Renal pelvis (tissue), 1 donor: ENCODE measurements at regions not wholly inside any gene's neighbourhood (a gene's known extent, or its start where the extent isn't known, plus 50 kb on each side); places are given as distances from the start of the nearest gene placed in this dataset.

Experiments
- DNase-seq: peaks from one replicate; pipeline ENCODE4 v3.0.0-alpha.2; 2013

DNA sequence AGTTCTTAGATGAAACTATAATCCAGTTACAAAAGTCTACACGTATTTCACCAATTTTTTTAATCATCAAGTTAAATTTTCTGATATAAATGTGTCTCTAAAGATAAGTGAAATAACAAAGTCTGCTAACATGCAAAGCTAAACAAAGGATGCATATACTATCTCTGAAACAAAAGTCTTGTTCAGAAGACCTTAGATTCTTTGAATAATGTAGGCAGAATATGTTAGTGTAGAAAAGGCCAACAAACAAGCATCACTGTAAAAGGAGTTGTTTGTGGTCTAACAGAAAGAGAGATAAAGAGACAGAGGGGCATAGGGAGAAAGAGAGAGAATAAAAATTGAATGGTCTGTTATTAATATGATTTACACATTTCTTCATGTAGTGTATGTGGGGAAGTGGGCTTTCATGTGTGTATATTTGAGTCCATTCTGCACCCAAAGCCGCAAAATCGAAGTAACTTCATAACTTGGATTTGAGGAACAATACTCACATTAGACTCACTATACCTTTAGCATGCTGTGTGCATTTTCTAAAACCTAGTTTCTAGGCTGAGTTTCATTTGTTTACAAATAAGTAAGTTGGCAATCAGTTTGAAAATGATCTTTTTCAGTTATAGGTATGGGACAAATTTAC, 734.8 kb upstream of the REG3G start:
- no peak for DNase-seq

DNA sequence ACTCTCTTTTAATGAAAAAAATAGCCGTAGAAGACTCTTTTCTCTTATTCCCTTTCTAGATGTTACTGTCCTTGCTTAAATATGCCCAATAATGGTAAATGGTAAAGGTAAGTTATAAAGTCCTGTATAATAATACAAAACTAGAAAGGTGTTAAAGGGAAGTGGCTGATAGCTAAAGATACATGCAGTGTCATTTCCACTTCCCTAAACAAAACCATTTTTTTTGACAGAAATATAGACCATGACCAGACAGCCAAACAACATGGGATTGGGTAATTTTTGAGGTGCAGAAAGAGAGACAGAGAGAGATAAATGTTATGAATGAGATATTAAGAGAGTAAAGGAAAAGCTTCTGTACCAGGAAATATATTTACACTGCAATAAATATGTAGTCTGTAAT, 731.7 kb upstream of the REG3G start:
- no peak for DNase-seq

DNA sequence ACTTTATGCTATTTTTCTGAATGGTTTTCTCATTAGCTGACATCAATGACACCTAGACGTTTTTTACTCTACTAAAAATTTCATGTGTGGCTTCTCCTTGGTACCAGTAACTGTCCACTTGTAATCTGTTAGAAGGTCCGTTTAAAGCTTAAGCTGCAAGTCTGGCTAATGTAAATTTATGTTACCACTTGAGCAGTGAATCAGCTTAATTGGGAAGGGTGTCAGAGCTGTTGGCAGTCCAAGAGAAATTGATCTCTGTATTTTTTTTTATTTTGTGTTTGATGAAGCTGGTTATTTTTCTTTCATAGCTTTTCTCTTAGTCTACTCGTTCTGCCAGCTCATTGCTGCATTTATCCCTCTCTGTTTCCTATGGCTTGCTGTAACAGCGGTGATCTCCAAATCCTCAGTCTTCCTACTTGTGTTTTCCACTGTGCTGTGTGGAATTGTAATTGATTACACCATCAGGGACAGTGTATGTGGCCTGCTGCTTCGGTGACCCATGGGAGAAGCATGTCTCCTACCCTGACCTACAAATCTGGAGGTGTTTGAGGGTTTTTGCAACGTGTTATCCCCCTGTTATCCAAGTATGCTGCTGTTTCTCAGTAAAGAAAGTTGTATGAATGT, 724.2 kb upstream of the REG3G start:
- DNase-seq: no peak

DNA sequence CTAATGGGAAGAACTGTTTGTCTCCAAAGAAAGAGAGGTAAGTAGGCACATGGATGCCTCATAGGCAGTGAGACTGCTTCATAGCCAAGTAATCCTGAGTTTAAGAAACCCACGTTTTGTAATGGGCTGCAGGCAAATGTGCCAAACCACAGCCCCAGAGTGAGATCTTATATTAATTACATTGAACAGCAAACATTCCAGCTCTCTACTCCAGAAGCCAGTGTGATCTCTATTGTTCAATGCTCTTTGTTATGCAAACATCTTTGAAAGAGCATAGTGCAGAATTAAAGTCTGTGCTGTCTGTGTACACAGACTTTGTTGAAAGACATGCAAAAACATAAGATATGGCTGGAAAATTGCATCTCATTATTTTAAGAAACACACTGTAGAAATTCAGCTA, 720.8 kb upstream of the REG3G start:
- DNase-seq: no peak

DNA sequence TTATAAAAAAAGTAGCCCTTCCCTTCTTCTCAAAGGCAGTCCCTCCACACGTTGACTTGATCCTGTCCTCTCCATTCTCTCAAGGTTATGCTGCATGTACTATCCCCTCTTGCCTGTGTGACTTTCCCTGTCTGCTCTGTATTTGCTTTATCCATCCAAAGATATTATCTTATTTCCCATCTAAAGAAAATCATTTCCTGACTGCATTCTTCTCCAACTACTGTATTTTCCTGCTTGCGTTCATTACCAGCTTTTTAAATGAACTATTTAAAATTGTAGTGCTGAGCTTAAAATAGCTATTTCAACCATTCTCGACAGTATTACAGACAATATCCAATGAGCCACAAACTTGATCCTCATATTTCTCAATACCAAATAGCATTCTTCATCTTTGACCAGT, 716.0 kb upstream of the REG3G start:
- DNase-seq: no peak

DNA sequence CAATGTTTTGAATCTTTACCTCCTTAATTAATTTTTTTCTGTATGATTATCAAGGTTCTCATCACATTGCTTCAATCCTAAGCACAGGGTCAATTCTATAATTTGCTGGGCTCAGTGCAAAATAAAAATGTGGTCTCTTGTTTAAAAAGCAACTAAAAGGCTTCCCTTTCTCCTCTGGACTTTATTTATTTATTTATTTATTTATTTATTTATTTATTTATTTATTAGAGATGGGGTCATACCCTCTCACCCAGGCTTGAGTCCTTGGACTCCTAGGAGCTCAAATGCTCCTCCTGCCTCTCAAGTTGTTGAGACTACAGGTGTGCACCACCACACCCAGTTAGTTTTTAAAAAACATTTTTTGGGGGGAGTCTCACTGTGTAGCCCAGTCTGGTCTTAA, 710.1 kb upstream of the REG3G start:
- no peak for DNase-seq

DNA sequence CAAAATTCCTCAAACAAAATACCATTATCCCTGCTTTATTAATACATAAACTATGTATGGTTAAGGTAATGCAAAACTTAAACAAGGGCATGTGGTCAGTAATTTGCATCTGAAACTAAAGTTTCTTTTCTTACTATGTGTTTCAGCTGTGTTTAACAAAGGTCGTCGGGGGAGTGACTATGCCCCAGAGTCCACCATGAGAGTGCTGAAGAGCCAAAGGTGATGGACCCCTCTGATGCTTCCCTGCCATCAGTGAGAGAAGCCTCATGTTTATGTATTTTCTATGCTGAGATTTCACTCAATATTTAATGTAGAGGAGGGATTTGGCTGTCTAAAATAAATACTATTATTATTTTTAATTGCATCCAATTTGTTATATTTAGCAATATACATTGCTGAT, 707.2 kb upstream of the REG3G start:
- DNase-seq: no peak

DNA sequence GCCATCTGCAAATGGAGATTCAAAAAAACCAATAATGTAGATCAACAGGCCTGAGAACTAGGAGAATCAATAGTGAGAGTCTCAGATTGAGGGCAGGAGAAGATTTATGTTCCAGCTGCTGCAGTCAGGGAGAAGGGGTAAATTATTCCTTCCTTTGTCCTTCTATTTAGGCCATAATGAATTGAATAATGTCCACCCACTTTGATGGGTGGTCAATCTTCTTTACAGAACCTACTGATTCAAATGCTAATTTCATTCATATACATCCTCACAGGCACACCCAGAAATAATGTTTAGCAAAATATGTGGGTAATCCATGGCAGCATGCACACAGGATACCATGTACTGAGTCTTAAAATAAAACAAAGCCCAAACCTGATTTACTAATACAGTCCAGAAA, 695.3 kb upstream of the REG3G start:
- DNase-seq: no peak

DNA sequence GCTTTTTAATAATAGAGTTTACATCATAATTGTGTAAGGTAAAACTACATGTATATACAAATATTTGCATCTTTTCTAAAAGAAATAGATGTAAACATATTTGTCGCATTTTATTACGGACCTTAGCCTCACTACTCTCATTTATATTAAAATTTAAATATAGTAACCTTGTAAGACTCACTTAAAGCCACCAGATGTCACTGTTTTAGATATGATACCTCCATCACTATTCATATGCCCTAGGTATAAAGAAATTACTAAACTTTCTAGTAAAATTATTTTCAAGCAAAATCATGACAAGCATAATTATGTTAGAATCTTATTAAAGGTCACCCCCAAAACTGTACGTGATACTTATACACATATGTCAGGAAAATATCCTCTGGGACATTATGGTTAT, 674.3 kb upstream of the REG3G start:
- no peak for DNase-seq

DNA sequence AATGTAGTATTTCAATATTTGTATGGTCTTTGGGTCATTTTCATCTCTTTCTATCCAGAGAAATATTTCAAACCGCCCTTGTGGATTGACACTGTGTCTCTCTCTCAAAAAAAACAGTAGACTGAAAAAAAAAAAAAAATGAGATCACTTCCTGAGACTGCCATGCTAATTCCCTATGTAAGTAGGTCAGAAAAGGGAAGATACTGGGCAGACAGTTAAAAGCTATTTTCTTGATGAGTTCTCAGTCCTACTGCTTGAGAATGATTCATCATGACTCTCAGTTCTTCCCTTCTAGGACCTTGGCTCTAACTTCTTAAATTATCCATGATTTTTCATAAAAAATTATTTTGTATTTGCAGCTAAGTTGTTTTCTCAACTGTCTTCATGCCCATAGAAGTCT, 672.3 kb upstream of the REG3G start:
- DNase-seq: no peak

DNA sequence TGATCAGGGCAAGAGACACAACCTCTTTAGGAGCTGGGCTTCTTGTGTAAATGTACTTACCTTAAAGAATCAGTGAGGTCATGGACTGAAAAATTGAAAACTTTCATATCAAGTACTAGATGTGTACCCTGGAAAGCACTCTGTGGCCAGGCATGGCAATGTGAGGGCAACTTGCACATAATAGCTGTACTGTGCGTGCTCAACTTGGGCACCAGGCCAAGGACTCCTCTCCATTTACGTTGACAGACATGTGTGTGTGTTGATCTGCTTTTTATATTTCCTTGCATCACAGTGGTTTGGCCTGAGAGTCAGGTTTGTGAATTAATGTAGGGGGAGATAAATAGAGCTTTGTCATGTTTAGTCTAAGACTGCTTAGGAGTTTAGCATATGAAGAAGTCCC, 669.5 kb upstream of the REG3G start:
- no peak for DNase-seq

DNA sequence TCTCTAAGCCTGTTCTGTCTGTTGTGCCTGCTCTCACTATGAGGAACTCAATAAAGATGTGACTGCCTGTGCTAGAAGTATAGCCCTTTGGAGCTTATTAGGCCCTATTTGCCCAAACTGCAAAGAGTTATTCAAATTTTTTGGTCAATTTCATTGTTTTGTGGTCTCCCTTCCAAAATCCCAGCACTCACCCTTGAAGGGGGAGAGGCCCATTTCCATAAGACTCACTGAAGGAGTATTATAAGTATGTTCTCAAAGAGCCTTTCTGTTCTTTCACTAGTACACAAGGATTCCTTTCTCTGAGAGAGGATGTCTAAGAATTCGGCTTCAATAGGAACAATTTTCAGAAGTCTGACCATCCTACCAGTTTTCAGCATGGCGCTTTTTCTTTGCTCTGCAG, 641.9 kb upstream of the REG3G start:
- DNase-seq: no peak

DNA sequence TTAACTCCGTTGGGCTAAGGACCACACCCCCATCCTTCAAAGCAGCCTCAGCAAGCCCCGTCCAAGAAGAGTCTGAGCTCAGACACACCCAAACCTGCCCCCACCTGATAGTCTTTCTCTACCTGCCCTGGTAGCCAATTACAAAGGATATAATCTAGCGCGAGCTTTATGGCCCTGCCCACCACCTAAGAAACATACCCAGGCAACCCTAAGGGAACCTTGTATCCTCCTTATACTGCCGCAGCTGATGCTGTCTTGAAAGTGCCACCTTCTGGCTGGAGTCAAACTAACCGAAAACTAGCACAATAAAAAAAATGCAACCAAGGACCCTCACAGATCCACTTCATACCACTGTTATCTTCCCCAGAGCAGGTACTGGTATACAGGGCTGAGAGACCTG, 628.3 kb upstream of the REG3G start:
- DNase-seq: no peak

DNA sequence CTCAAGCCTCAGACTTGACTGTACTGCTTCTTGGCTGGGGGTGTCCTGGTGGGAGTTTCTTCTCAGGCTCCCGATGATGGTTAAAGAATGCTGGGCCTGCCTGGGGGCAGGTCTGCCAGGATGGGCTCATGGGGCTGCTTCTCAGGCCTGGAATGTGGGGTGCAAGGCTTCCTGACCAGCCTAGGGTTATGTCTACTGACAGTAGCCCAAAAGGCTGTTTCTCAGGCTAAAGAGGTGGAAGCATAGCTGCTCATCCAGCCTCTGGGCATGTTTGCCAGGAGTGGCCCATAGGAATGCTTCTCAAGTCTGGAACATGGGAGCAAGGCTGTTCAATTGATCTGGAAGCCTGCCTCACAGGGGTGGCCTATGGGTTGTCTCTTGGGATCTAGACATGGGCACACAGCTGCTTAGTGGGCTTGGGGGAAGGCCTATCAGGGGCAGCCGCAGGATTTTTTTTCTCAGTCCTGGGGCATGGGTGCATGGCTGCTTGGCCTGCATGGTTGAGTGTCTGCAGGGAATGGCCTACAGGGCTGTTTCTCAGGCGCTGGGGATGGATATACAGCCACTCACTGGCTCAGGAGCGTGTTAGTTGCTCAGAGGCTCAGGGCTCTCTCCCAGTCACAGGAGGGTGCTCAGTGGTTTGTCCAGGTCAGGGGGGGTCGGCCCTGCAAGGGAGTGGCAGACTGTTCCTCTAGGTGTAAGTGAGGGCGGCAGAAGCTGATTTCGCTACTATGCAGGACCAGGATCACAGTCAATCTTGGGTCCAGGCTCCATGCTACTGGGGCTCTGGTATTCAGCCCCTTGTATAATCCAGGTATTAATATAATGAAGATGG, 617.3 kb upstream of the REG3G start:
- no peak for DNase-seq

DNA sequence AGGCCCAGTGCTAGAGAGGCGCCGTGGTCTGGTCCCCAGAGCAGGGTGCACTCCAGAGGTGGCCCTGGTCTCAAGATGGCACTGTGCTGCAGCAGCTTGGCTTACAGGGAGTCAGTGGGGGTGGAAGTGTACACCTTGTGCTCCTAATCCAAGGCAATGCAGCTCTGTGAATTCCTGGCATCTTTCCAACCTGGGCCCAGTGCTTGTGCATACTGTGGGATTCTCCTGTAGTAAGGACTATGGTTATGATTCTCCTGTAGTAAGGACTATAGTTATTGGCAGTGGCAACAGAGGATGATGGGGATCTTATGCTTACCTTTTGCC, 616.7 kb upstream of the REG3G start:
- DNase-seq: no peak

DNA sequence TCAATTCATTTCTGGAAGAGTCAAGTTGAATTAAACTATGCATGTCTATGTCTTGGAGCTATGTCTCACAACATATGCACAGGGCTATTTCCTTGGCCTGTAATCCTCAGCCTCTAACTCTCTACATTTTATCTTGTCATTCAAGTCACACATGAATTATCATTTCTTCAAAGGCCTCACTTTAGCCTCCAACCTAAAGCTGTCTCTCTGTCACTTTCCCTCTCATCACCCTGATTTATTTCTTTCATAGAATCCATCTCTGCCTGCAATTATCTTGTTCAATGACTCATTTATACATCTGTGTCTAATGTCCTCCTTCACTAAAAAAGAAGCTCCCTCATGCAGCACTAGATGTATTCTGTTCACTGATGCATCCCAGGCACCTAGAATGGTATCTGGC, 614.2 kb upstream of the REG3G start:
- DNase-seq: no peak

DNA sequence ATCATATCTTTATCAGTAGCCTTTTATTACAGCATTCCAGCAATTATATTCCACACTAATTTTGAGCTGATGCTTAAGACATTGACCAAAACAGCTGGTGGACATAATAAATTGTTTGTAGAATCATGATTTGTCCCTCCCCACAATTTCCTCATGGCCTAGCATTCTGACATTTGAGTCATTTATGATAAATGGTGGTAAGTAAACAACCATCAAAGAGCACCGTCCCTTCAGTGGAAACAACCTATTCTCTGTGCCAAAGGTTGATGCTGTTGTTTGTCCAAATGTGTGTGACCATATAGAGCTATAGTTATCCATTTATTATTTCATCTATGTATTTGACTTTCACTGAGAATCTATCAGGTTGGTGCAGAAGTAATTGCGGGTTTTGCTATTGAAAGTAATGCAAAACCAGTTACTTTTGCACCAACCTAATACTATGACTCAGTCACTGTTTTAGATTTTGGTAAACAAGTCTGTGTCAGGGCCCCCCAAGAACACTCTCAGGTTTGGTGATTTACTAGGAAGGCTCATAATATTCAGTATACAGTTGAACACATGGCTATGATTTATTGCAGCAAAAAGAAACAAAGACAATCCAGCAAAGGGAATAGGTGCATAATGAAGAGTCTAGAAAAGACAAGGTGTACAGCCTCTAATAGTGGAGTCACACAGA, 608.7 kb upstream of the REG3G start:
- no peak for DNase-seq

DNA sequence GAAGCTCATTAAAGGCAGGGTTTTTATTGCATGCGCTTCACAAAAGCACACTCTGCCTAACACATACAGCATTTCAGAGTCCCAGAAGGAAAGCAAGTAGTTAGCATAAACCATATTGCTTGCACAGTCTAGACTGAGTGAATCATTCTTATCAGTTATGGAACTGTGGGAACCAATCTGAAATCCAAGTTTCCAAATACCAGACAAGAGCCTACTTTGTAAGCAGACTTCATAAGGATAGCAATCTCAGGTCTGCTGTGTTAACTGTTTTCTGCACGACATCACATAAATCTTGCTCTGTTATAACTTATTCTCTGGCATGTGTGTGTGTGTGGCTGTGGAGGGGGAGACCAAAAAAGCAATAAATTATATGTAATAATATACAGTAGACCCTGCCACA, 608.1 kb upstream of the REG3G start:
- DNase-seq: peak; percentile 14

DNA sequence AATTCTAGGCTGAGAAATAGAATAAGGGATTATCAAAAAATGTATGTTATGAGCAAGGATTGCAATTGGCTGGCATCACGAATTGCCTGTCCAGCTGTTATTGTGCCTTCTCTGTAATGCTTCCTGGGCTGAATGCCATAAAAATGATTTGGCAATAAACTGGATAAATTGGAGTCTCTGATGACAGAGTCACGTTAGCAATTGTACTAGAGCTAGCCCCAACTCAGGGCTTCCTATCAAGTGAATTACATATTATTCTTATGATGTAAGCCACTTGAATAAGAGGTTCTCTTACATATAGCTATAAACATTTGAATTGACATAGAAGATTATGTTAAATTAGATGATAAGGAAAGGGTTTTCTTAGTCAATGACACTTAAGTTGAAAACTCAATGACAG, 607.5 kb upstream of the REG3G start:
- DNase-seq: no peak

DNA sequence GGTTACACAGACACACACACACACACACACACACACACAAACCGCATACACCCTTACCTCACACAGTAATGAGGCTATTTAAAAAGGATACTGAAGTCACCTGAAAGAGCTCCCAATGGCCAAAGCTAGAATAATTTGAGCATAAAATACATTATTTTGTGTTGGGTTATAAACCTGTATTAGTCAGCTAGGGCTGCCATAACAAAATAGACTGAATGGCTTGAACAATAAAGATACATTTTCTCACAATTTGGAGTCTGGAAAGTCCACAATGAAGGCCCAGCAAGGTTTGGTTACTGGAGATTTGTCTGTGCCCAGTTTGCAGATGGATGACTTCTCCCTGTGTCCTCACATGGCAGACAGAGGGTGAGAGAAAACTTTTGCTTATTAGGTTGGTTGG, 605.4 kb upstream of the REG3G start:
- DNase-seq: no peak

DNA sequence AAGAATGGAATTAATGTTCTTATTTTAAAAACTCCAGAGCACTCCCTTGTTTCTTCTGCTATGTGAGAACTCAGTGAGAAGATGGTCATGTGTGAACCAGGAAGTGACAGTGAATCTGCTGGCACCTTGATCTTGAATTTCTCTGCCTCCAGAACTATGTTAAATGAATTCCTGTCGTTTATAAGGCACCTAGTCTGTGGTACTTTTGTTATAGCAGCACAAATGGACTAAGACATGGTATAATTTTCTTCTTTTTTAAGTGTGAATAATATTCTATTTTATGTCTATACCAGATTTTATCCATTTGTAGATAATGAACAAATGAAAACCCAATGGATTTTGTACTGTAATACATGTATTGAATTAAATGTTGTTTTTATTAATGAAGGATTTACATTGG, 601.9 kb upstream of the REG3G start:
- DNase-seq: no peak

DNA sequence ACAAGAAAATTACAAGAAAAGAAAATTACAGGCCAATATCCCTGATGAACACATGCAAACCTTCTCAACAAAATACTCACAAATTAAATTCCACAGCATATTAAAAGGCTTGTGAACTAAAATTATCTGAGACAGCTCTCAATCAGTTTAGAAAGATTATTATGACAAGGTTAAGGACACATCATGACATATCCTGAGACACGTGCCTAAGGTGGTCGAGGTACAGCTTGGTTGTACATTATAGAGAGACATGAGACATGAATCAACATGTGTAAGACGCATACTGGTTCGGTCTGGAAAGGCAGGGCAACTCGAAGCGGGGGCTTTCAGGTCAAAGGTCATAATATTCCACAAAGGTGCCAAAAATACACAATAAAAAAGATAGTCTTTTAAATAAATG, 598.3 kb upstream of the REG3G start:
- no peak for DNase-seq

DNA sequence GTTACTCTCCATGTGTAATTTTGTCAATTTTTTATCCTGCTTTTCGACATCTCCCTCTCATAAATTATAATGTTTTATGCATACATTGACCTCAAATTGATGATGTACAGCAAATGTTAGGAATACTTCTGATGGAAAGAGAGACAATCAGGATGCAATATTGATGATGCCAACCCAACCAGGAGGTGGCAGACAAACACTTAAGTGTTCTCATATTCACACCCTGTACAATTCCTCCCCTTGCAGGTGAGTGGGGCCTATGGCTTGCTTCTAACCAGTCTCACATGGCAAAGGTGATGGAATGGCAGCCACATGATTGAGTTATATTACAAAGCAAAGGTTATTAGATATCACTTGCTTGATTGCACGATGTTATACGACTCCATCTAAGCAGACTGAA, 594.3 kb upstream of the REG3G start:
- no peak for DNase-seq
